Keratinocyte (primary cell): ENCODE measurements at regions not wholly inside any gene's neighbourhood (a gene's known extent, or its start where the extent isn't known, plus 50 kb on each side); places are given as distances from the start of the nearest gene placed in this dataset.

Experiments used
- DNase-seq: peaks from one replicate; pipeline ENCODE4 v3.0.0-alpha.2; 2011; ENCODE audit warnings: low read depth, missing footprints, low spot score
- FAIRE-seq: peaks from 2 replicates; lab custom pipeline; 2011; peaks lifted over from hg19 to GRCh38; lab: Jason Lieb, UNC
- H2AFZ ChIP-seq: 2 replicates; pipeline ENCODE4 v1.6.0; 2012; ENCODE audit warnings: low read length, control low read depth, inconsistent platforms; ENCODE audit not compliant: control insufficient read depth
- H3K27ac ChIP-seq: 2 replicates; pipeline ENCODE4 v1.5.1; 2011; ENCODE audit warnings: low read length; ENCODE audit not compliant: control insufficient read depth, insufficient read depth
- H3K27me3 ChIP-seq: 3 replicates; pipeline ENCODE4 v1.6.0; 2011; ENCODE audit warnings: low read length; ENCODE audit not compliant: control insufficient read depth, insufficient read depth; ENCODE audit errors: extremely low read depth
- H3K36me3 ChIP-seq, 2 experiments: 2 replicates in 1 of 2; 3 replicates in 1 of 2; pipeline ENCODE4 v1.5.1; 2011; ENCODE audit warnings: low read length in 2 of 2, mild to moderate bottlenecking in 1 of 2; ENCODE audit not compliant: control insufficient read depth in 2 of 2, insufficient read depth in 2 of 2; ENCODE audit errors: extremely low read depth in 1 of 2
- H3K4me1 ChIP-seq: 3 replicates; pipeline ENCODE4 v1.5.1; 2011; ENCODE audit warnings: low read length; ENCODE audit not compliant: control insufficient read depth, insufficient read depth; ENCODE audit errors: extremely low read depth
- H3K4me2 ChIP-seq: 3 replicates; pipeline ENCODE4 v1.6.0; 2011; ENCODE audit warnings: low read depth, low read length; ENCODE audit not compliant: control insufficient read depth, insufficient read depth; ENCODE audit errors: extremely low read depth
- H3K4me3 ChIP-seq, 3 experiments: fragments of 200-600 bp in 1 of 3; sonication (generic) in 1 of 3; 2 replicates in 2 of 3; 3 replicates in 1 of 3; pipeline ENCODE4 v1.5.1; 2011 to 2016; ENCODE audit warnings: low read length in 3 of 3, mild to moderate bottlenecking in 3 of 3, control low read depth in 2 of 3, inconsistent platforms in 1 of 3, low read depth in 1 of 3, mixed read lengths in 1 of 3, mixed run types in 1 of 3, moderate library complexity in 1 of 3; ENCODE audit not compliant: control insufficient read depth in 2 of 3, insufficient read depth in 2 of 3; ENCODE audit errors: extremely low read depth in 1 of 3
- H3K79me2 ChIP-seq: 2 replicates; pipeline ENCODE4 v1.6.0; 2012; ENCODE audit warnings: low read length; ENCODE audit not compliant: control insufficient read depth, insufficient read depth
- H3K9ac ChIP-seq: 3 replicates; pipeline ENCODE4 v1.6.0; 2011; ENCODE audit warnings: low read length; ENCODE audit not compliant: control insufficient read depth, insufficient read depth; ENCODE audit errors: extremely low read depth
- H3K9me1 ChIP-seq: 3 replicates; pipeline ENCODE4 v1.6.0; 2011; ENCODE audit warnings: low read length; ENCODE audit not compliant: control insufficient read depth, insufficient read depth; ENCODE audit errors: extremely low read depth
- H3K9me3 ChIP-seq: 2 replicates; pipeline ENCODE4 v1.5.1; 2012; ENCODE audit warnings: low read depth, low read length; ENCODE audit not compliant: control insufficient read depth
- H4K20me1 ChIP-seq: 3 replicates; pipeline ENCODE4 v1.6.0; 2011; ENCODE audit warnings: low read length; ENCODE audit not compliant: control insufficient read depth, insufficient read depth; ENCODE audit errors: extremely low read depth
- CTCF ChIP-seq, 3 experiments: IDR thresholded peaks in 1 of 3; conservative IDR thresholded peaks in 1 of 3; optimal IDR thresholded peaks in 1 of 3; 2 replicates in 2 of 3; 3 replicates in 1 of 3; pipeline versions ENCODE3 to v1.5.1; 2011; ENCODE audit warnings: low read length in 3 of 3, mild to moderate bottlenecking in 3 of 3, moderate library complexity in 2 of 3, control low read depth in 1 of 3, inconsistent platforms in 1 of 3; ENCODE audit not compliant: insufficient read depth in 2 of 3; ENCODE audit errors: extremely low read depth in 1 of 3
- EZH2 ChIP-seq: IDR thresholded peaks from one replicate; pipeline ENCODE4 v1.6.1; 2012; ENCODE audit warnings: inconsistent platforms, mild to moderate bottlenecking, low read length, moderate library complexity
- dilution Hi-C: fragments of 300-500 bp; cut with MboI; formaldehyde crosslinking; loops from one replicate; pipeline ENCODE4 v1.7.0; 2020; ENCODE audit warnings: low sequenced_read_pairs; ENCODE audit not compliant: extremely low pct_ligation_motif_present

GRCh38 chr1:199057322-199057721 is 418.5 kb downstream of the PTPRC start:
- Histone ChIP-seq H3K27me3 (no peaks in the 10 kb centered on the region), H3K4me2 (no peak overlapping the region), H3K4me1 (no peaks in the 10 kb centered on the region), H3K79me2 (no peaks in the 10 kb centered on the region), H3K9ac (no peak overlapping the region), H3K9me1 (no peaks in the 10 kb centered on the region), H2AFZ (no peak overlapping the region), H4K20me1 (no peaks in the 10 kb centered on the region), H3K4me3 (no peak overlapping the region), H3K9me3 (no peaks in the 10 kb centered on the region), H3K27ac (no peak overlapping the region), H3K36me3 (no peaks in the 10 kb centered on the region)
- FAIRE-seq = no peak
- no peak for TF ChIP-seq EZH2
- TF ChIP-seq CTCF (optimal IDR thresholded peaks at IDR 0.05 in 1 of 3, IDR thresholded peaks at IDR 0.05 in 1 of 3, conservative IDR thresholded peaks at IDR 0.05 in 1 of 3; ENCODE audit: extremely low read depth in 1 of 3, insufficient read depth in 2 of 3, low read length in 3 of 3) = no peak
- no peak for DNase-seq
- dilution Hi-C loops = no loop called here

GRCh38 chr1:199058281-199058680 is 419.4 kb downstream of the PTPRC start:
- TF ChIP-seq EZH2 = no peak
- no peak for TF ChIP-seq CTCF (optimal IDR thresholded peaks at IDR 0.05 in 1 of 3, IDR thresholded peaks at IDR 0.05 in 1 of 3, conservative IDR thresholded peaks at IDR 0.05 in 1 of 3; ENCODE audit: extremely low read depth in 1 of 3, insufficient read depth in 2 of 3, low read length in 3 of 3)
- H3K4me1 ChIP-seq = no peaks in the 10 kb centered on the region
- H3K79me2 ChIP-seq = no peaks in the 10 kb centered on the region
- DNase-seq (no peak), FAIRE-seq (no peak)
- no peak overlapping the region for H2AFZ ChIP-seq
- no peak overlapping the region for H3K4me2 ChIP-seq
- H3K27ac ChIP-seq = no peak overlapping the region
- H3K27me3 ChIP-seq = no peaks in the 10 kb centered on the region
- no peaks in the 10 kb centered on the region for H3K9me1 ChIP-seq
- no peak overlapping the region for H3K9ac ChIP-seq
- dilution Hi-C loops = no loop called here
- H4K20me1 ChIP-seq = no peaks in the 10 kb centered on the region
- H3K36me3 ChIP-seq = no peaks in the 10 kb centered on the region
- no peaks in the 10 kb centered on the region for H3K9me3 ChIP-seq
- no peak overlapping the region for H3K4me3 ChIP-seq
